ENCODE measurements at regions not wholly inside any gene's neighbourhood (a gene's known extent, or its start where the extent isn't known, plus 50 kb on each side); places are given as distances from the start of the nearest gene placed in this dataset.
"Not testable (repeated sequence)": the region's sequence is repeated elsewhere in the genome, so short reads cannot be mapped to it uniquely, and the experiment has no call there.

DNA sequence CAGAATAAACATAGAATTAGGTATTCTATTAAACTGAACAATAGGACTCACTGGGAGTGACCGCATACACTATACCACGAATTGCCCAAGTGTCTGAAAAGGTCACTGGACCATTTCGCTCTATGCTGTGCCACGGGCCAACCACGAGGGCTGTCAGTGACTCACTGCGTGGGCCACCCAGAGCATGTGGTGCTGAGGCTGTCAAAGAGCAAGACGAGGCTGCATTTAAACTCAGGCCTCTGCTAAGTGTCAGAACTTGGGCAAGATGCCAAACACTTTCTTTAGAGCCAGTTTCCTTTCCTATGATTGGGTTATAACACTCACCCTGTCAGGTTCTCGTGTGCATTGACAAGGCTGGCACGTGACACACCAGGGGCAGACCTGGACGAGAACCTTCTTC, 97.5 kb downstream of the SH3YL1 start:
- peak in 1 of 4 experiments; percentile 12 for DNase-seq

DNA sequence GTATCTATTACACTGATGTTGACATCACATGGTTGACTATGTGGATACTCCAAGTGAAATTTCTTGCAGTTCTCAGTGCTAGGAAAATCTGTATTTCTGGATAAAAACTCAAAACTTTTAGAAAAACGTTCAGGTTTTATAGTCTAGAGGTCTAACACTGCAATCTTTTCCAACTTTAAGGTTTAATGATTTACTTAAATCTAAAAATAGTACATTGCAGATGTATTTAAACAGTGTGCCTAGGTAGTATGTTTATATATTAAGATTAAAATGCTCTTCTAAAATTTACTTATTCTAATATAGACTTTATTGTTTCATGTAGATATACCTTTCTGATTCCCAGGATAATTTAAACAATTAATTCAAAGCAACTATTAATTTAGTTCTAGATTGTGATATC, 98.3 kb downstream of the SH3YL1 start:
- no peak for DNase-seq

DNA sequence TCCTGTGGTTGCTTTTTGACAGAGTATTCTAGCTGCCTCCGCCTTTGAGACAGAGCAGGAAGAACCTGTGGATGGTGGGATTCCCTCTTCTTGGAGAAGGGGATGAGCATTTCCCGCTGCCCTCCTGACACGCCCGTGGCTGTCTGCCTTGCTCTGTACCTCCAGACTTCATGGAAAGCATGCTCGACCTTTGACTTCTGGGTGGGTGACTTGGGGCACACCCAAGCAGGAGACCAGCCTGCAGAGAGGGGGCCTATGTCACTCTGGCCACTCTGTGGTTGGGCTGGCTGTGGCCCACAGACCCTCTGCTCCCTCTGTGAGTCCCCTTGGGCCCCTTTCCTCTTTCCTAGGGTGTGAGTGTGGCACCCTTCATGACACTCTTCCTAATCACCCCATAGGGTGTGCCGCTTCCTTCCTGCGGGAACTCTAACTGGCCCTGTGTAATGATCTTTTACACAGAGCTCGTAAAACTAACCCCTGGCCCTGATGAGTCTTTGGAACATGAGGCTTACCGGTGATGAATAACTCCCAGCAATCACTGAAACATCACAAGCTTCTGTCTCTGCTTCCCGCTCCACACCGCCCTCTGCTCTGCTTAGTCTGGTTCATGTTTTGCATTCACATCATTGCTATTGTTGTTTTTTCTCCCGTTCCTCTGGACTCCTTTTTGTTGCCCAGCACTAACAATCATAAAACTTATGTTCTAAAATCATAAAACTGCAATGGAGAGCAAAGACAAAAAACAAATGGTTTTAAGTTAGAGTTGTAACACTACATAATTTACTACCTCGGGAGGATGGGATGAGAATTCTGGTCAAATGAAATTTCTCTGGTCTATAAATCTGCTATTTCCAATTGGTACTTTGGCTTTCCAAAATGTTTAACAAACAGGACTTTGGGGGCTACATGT, 101.1 kb downstream of the SH3YL1 start:
- no peak for DNase-seq

DNA sequence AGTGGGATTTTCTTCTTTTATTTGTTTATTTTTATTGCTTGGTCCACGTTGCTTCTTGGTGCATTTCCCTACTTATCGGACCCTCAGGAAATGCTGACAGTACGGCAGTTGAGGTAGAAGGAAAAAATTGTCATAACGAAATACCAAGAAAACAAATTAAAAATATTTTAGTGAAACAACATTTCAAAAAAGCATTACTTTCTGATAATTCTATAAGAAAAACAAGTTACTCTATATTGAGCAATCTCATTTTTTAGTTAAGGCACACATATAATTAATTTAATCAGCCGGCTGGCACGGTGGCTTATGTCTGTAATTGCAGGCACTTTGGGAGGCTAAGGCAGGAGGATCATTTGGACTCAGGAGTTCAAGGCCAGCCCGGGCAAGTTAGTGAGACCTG, 102.1 kb downstream of the SH3YL1 start:
- DNase-seq, result no peak

DNA sequence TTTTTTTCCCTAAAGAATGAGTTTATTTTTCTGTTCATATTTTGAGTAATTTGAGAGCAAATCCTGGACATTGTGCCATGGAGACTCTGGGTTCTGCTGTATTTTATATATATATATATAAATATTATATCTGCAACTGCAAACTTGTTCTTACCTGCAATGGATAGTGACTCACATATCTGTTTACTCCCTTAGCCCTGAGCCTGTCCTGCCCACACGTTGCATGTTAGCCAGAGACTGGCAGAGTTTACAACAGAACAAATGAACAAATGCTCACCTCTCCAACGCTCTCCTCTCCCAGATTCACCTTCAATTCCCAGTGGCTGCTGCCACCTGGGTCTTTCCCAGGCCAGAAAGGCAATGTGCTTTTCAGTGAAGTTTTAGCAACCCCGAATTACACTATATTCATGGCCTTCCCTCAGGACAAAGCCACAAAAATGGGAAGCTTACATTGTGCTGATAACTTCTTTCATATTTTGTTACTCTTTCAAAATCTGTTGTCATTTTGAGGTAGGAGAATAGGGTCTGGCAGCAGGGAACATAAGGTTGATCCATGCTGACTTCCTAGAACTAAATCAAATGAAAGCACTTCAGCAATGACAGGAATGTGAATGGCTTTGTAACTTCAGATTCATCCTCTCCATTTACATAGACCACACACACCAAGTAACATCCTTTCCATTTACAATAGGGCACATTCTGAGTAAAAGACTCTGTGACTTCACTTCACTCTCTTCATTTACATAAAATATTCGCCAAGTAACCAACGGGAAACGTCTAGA, 105.4 kb upstream of the FAM110C start:
- no peak for DNase-seq

DNA sequence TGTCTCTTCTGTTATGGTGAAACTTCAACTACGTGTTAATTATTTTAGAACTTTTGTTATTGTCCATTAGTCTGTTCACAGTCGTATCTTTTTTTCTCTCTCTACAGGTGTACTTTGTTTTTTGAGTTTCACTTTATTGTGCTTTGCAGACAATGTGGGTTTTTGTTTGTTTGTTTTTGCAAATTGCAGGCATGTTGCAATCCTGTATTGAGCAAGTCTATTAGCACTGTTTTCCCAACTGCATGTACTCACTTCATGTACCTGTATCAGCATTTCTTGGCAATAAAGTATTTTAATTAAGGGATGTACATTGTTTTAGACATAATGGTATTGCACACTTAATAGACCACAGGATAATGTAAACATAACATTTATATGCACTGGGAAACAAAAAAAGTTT, 99.1 kb upstream of the FAM110C start:
- DNase-seq, result no peak

DNA sequence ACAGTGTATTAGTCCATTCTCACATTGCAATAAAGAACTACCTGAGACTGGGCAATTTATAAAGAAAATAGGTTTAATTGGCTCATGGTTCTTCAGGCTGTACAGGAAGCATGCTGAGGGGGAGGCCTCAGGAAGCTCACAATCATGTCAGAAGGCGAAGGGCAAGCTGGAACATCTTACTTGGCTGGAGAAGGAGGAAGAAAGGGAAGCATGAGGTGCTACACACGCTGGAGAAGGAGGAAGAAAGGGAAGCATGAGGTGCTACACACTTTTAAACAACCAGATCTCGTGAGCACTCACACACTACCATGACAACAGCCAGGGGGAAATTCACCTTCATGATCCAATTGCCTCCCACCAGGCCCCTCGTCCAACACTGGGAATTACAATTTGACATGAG, 95.3 kb upstream of the FAM110C start:
- no peak for DNase-seq

DNA sequence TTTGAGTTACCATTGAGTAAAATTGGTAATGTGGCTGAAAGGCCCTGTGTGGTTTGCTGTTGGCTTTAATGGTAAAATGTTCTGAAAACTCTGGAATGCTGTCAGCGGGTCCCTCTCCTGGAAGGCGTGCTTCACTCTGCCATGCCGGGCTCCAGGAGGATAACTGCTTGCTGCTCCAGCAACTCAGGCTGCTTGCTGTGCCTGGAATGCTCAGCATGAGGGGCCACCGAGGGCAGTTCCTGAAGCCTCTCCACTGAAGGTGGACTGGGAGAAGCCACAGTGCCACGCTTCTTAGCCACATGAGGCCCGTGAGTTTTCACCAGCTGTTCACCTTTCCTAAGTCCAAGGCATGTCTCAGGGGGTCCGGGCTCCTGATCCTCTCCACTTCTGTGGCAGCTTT, 90.4 kb upstream of the FAM110C start:
- no peak for DNase-seq

DNA sequence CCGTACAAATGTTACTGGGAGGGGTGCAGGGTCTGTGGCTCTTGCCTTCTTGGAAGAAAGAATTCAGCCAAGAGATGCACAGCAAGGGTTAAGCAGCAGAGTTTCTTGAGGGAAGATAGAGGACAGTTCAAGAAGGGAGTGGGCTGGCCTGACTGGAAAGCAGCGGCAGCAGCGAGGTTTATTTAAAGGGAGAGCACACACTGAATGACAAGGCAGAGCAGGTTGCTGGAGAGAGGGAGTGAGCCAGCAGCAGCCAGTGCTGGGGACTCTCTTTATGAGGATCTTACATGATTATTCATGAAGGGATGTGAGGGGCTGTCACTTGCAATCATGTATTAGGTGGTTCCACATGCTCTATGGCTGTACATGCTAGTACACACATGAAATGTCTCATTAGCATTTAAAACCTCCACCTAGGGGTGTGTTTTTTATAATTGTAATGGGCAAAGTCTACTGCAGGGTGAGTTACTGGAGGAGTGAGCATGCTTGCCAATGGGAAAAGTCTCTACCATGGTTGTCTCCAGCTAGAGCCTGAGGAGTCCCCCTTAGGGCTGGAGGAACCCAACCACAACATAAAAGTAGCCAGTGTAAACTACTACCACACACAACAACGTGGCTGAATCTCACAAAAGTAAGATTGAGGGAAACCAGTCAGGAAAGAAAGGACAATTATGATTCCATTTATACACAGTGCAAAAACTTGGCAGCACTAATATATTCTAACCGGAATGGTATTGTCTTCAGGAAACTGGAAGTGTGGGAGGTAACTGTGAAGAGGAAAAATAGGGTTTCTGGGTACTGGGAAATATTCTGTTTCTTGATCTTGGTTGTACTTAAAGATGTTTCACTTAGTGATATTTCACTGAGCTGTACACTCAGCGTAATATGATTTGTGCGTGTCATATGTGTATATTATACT, 87.6 kb upstream of the FAM110C start:
- DNase-seq, result no peak

DNA sequence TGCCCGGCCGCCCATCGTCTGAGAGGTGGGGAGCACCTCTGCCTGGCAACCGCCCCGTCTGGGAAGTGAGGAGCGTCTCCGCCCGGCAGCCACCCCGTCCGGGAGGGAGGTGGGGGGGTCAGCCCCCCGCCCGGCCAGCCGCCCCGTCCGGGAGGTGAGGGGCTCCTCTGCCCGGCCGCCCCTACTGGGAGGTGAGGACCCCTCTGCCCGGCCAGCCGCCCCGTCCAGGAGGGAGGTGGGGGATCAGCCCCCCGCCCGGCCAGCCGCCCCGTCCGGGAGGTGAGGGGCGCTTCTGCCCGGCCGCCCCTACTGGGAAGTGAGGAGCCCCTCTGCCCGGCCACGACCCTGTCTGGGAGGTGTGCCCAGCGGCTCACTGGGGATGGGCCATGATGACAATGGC, 80.5 kb upstream of the FAM110C start:
- not testable (repeated sequence) for DNase-seq

DNA sequence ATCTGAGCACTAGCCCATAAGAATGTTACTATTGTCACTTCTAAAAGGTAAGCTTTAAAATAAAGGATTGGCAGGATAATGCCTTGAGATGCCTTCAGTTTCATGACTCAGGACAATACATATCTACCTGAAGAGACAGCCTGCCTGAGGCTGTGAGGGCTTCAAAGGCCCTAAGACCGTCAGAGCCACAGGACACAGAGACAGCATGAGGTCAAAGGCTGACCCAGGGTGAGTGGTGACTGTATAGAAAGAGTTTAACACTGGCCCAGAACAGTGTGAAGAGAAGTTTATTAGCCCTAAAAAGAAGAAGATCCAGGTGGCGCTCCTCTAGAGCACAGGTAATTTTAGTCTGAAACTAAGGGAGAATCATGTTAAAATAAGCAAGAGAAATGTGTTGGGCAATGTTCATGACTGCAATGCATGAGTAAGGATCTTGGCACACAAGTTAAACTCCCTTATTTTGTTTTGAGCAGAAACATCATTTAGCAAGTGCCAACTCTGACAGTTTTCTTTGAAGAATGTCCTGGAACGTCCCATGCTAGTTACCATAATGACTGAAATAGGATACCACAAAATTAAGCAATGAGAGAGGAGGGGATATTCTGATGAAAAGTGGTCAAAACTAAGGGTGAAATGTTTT, 78.1 kb upstream of the FAM110C start:
- no peak for DNase-seq

DNA sequence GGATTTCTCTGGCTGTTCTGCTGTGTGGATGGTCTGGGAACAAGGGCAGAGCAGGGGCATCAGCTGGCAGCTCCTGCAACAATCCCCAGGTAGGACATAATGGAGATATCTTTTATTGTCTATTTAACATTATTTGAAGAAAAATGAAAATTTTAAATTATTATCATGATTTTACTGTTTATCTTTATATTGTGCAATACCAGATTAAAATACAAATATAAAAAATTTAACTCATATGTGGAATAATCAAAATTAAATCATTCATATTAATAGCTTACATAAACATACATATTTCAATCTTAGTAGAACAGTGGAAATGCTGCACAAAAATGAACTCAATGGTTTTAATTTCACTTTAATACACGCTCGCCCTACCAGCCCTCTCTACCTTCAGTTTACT, 70.6 kb upstream of the FAM110C start:
- DNase-seq, result no peak

DNA sequence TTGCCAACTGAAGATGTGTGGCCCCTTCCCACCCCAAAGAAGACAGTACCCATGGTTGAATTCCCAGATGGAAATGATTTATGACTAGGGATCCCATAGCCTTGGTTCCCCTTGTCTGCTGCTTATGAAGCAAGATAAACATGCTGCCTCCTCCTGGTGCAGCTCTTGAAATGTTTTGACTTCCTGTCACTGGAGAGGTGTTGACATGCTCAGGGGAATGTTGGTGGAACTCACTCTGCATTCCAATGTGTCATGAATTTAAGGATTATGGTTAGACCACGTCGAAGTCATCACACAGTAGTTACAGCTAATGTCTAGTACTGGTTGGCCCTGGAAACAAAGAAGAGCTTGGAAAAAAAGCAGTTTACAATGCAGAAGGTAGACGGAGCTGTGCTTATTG, 69.0 kb upstream of the FAM110C start:
- no peak for DNase-seq

DNA sequence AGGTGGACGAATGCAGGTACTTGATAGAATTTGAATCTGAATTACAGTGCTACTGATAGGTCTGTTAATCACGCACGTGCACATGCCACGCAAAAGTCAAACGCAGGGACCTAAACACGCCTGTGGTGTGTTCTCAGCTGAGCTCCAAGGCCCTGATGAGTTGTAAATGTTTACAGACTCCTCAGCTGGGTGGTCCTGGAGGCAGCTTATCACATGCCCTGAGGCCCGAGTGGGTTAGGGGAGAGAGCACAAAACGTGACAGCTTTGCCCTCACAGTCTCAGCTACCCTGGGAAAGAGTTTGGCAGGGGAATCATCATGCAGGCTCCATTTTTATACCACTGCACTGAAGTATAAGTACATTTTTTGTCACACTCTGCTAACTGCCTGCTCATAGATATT, 68.3 kb upstream of the FAM110C start:
- no peak for DNase-seq

DNA sequence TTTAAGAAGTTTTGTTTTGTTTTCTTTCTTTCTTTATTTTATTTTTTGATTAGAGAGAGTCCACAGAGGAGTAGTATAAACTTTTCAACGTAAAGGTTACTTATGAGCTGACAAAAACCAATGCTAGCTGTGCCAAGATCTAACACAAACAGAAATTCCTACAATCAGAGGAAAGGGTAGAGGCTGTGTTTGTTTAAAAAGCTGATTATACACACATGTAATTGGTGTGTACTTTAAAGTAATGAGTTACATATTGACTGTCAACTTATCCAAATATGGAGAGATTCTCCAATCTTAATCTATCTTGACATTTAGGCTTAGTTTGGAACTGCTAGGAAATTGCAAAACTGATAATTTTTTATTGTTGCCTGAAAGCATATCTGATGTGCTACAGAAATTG, 63.7 kb upstream of the FAM110C start:
- DNase-seq, result no peak

DNA sequence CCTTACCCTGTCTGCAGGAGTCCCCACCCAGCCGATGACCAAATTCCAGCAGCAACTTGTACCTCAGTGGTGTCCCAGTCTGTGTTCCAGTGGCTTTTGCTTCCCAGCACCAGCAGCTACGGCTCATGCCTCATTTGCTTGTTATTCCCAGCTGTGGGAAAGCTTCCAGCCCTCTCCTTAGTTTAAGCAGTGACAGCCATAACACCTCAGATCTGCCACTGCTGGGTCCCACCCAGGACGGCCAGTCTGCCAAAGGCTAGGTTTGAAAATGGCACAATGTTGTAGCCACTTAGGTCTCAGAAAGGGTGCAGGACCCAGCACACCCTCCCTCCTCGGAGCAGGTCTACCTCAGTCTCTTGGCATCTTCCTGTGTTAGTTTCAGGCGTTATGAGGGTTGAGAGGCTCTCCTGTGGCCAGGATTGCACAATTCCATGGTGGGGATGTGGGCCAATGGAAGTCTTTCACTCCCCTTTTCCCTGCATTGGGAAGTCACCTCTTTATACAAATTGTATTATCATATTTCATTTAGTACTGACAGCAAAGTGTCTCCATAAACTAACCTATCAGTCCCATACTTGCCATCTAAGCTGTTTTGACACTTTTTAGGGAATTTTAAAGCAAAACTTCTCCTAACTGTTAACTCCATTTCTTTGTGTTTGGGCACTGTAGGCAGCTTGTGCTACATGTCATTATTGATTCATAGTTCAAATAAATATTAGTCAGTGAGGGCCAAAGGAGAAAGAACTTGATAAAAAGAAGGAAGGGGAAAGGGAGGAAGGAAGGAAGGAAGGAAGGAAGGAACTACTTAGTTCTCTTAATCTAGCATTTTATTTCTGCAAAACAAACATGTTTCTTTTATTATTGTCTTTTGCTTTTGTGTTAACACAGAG, 62.9 kb upstream of the FAM110C start:
- DNase-seq, result no peak

DNA sequence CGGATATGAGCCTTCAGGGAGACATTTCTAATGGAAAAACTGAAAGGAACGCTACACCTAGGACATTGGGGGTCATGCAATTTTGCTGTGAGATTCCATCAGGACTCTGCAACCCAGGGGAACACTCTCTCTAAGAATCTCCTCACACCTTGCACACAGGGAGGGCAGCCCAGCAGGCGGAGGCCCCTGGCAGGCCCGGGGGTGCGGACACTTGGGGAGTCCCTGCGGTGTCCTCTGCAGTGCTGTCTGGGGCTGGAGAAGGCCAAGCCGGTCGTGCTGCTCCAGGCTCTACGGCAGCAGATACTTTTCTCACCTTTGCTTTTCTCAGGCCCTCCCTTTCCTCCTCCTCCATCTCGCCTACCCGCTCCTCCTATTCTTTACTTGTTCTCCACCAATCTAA, 54.7 kb upstream of the FAM110C start:
- no peak for DNase-seq
